HepG2 (cell line): ENCODE measurements at regions not wholly inside any gene's neighbourhood (a gene's known extent, or its start where the extent isn't known, plus 50 kb on each side); places are given as distances from the start of the nearest gene placed in this dataset.

ENCODE experiments used
- HNRNPK ChIP-seq: fragments of 200-400 bp; formaldehyde crosslinking; IDR thresholded peaks from 2 replicates; pipeline ENCODE4 v1.6.1; 2018; ENCODE audit warnings: low read length, low read depth, moderate library complexity, mild to moderate bottlenecking; ENCODE audit not compliant: poor library complexity, severe bottlenecking
- MTA1 ChIP-seq: sonication (generic); formaldehyde crosslinking; IDR thresholded peaks from 2 replicates; pipeline ENCODE4 v1.4.0; 2020; ENCODE audit warnings: missing genetic modification reagents, mild to moderate bottlenecking, borderline replicate concordance
- MTF1 ChIP-seq: sonication (generic); formaldehyde crosslinking; IDR thresholded peaks from 2 replicates; pipeline ENCODE4 v1.5.0; 2020; ENCODE audit warnings: missing genetic modification reagents
- NFKB2 ChIP-seq: sonication (generic); formaldehyde crosslinking; IDR thresholded peaks from 2 replicates; pipeline ENCODE4 v1.4.0; 2020; ENCODE audit warnings: missing genetic modification reagents, borderline replicate concordance
- NFYB ChIP-seq: sonication (generic); formaldehyde crosslinking; IDR thresholded peaks from 2 replicates; pipeline ENCODE4 v1.4.0; 2020; ENCODE audit warnings: missing genetic modification reagents
- PHB2 ChIP-seq: fragments of 450-650 bp; IDR thresholded peaks from 2 replicates; pipeline ENCODE4 v1.6.1; 2018; ENCODE audit not compliant: partially characterized antibody
- YY1 ChIP-seq: IDR thresholded peaks from 2 replicates; pipeline ENCODE4 v1.6.1; 2011; ENCODE audit warnings: low read length, low read depth, moderate library complexity, mild to moderate bottlenecking; ENCODE audit not compliant: insufficient read depth, insufficient replicate concordance
- ZFP62 ChIP-seq: sonication (generic); formaldehyde crosslinking; IDR thresholded peaks from 2 replicates; pipeline ENCODE4 v1.4.0; 2020; ENCODE audit warnings: missing genetic modification reagents
- ZKSCAN1 ChIP-seq: fragments of 150-350 bp; IDR thresholded peaks from 2 replicates; pipeline ENCODE4 v1.6.1; 2014; ENCODE audit warnings: low read length
- ZNF224 ChIP-seq: sonication (generic); formaldehyde crosslinking; IDR thresholded peaks from 2 replicates; pipeline ENCODE4 v1.5.0; 2020; ENCODE audit warnings: mild to moderate bottlenecking, missing genetic modification reagents
- ZNF3 ChIP-seq: IDR thresholded peaks from 2 replicates; pipeline ENCODE4 v1.7.0; 2017; ENCODE audit warnings: inconsistent platforms
- ZNF326 ChIP-seq: sonication (generic); formaldehyde crosslinking; IDR thresholded peaks from 2 replicates; pipeline ENCODE4 v1.4.0; 2020; ENCODE audit warnings: missing genetic modification reagents, borderline replicate concordance
- ZNF460 ChIP-seq: sonication (generic); formaldehyde crosslinking; IDR thresholded peaks from 2 replicates; pipeline ENCODE4 v1.5.1; 2020; ENCODE audit warnings: missing genetic modification reagents, mild to moderate bottlenecking, borderline replicate concordance
- ZNF496 ChIP-seq: sonication (generic); formaldehyde crosslinking; IDR thresholded peaks from 2 replicates; pipeline ENCODE4 v1.8.1; 2023; ENCODE audit warnings: mild to moderate bottlenecking, moderate library complexity, missing genetic modification reagents; ENCODE audit not compliant: insufficient replicate concordance
- ZNF672 ChIP-seq: sonication (generic); formaldehyde crosslinking; IDR thresholded peaks from 2 replicates; pipeline ENCODE4 v1.8.1; 2022; ENCODE audit warnings: missing genetic modification reagents
- ZSCAN20 ChIP-seq: sonication (generic); formaldehyde crosslinking; IDR thresholded peaks from 2 replicates; pipeline ENCODE4 v1.4.0; 2020; ENCODE audit warnings: missing genetic modification reagents, mild to moderate bottlenecking, borderline replicate concordance
- TF ChIP-seq, protein P1 (sequence below): sonication (generic); formaldehyde crosslinking; IDR thresholded peaks from 2 replicates; pipeline ENCODE4 v1.4.0; 2020; ENCODE audit warnings: mild to moderate bottlenecking, missing genetic modification reagents
- TF ChIP-seq, protein P2 (sequence below): sonication (generic); formaldehyde crosslinking; IDR thresholded peaks from 2 replicates; pipeline ENCODE4 v1.4.0; 2020; ENCODE audit warnings: missing genetic modification reagents, mild to moderate bottlenecking, borderline replicate concordance
- TF ChIP-seq, protein P3 (sequence below): sonication (generic); formaldehyde crosslinking; IDR thresholded peaks from 2 replicates; pipeline ENCODE4 v1.4.0; 2020; ENCODE audit warnings: missing genetic modification reagents
- TF ChIP-seq, protein P4 (sequence below): sonication (generic); formaldehyde crosslinking; IDR thresholded peaks from 2 replicates; pipeline ENCODE4 v1.4.0; 2020; ENCODE audit warnings: missing genetic modification reagents
- TF ChIP-seq, protein P5 (sequence below): sonication (generic); formaldehyde crosslinking; IDR thresholded peaks from 2 replicates; pipeline ENCODE4 v1.5.0; 2020; ENCODE audit warnings: missing genetic modification reagents

DNA sequence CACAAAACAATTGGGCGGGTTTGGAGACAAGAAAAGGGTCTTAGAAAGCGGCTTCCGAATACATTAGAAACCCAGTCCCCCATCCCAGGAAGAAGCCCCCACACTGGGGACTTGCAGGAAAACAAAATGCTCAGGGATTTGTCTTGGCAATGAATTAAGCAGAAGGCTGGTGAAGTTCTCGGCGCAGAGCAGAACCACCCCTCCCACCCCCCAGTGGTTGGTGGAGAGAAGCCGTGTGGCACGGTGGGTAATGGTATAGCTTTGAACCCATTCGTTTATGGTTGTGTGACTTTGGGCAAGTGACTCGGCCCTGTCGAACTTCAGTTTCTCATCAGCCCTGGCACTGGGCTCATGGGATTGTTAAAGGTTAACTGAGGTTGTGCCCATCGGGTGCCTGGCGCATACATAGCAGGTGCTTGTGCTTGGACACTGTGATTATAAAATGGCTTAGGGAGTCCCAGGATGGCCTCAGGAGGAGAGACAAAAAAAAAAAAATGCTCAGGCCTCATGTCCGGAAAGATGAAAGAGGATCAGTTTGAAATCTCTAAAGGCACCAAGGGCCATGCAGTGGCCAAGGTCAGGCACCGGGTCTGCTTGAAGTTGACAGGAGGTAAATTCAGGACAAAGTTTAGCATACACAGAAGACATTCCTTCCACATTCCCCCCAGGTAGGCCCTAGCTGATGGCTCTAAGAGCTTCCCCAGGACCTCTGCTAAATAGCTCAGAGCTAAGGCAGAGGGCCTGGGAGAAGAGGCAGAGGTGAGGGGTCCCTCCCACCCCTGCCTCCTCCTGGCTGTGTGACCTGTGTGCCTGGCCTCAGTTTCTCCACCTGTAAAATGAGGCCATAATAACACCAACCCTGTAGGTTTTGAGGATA is 120.1 kb upstream of the PTPN1 start (continued):
- TF ChIP-seq ZFP62 (no peak), ZNF224 (CRISPR knock-in tag) (peak; percentile 72; the same call in 1 of the 2 replicates), MTA1 (CRISPR knock-in tag) (peak; percentile 17; the same call in 1 of the 2 replicates), NFKB2 (CRISPR knock-in tag) (no peak), YY1 (peak; percentile 56), PHB2 (no peak), NFYB (CRISPR knock-in tag) (no peak; the same call in 1 of the 2 replicates), ZNF460 (CRISPR knock-in tag) (no peak; the same call in 1 of the 2 replicates), HNRNPK (no peak), ZNF496 (no peak), ZNF672 (CRISPR knock-in tag) (no peak), ZSCAN20 (no peak; the same call in 1 of the 2 replicates), ZNF3 (no peak; the same call in 1 of the 2 replicates), ZNF326 (CRISPR knock-in tag) (no peak), ZKSCAN1 (0 out of 2 replicates have a peak, but pooled peaks have one; percentile 17), MTF1 (peak; percentile 18; the same call in 1 of the 2 replicates)
- TF ChIP-seq, protein P1, sequence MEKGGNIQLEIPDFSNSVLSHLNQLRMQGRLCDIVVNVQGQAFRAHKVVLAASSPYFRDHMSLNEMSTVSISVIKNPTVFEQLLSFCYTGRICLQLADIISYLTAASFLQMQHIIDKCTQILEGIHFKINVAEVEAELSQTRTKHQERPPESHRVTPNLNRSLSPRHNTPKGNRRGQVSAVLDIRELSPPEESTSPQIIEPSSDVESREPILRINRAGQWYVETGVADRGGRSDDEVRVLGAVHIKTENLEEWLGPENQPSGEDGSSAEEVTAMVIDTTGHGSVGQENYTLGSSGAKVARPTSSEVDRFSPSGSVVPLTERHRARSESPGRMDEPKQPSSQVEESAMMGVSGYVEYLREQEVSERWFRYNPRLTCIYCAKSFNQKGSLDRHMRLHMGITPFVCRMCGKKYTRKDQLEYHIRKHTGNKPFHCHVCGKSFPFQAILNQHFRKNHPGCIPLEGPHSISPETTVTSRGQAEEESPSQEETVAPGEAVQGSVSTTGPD (CRISPR knock-in tag): peak; percentile 91
- TF ChIP-seq, protein P2, sequence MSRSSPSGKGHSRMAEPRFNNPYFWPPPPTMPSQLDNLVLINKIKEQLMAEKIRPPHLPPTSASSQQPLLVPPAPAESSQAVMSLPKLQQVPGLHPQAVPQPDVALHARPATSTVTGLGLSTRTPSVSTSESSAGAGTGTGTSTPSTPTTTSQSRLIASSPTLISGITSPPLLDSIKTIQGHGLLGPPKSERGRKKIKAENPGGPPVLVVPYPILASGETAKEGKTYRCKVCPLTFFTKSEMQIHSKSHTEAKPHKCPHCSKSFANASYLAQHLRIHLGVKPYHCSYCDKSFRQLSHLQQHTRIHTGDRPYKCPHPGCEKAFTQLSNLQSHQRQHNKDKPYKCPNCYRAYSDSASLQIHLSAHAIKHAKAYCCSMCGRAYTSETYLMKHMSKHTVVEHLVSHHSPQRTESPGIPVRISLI (CRISPR knock-in tag): peak; percentile 100
- TF ChIP-seq, protein P3, sequence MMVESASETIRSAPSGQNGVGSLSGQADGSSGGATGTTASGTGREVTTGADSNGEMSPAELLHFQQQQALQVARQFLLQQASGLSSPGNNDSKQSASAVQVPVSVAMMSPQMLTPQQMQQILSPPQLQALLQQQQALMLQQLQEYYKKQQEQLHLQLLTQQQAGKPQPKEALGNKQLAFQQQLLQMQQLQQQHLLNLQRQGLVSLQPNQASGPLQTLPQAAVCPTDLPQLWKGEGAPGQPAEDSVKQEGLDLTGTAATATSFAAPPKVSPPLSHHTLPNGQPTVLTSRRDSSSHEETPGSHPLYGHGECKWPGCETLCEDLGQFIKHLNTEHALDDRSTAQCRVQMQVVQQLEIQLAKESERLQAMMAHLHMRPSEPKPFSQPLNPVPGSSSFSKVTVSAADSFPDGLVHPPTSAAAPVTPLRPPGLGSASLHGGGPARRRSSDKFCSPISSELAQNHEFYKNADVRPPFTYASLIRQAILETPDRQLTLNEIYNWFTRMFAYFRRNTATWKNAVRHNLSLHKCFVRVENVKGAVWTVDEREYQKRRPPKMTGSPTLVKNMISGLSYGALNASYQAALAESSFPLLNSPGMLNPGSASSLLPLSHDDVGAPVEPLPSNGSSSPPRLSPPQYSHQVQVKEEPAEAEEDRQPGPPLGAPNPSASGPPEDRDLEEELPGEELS (CRISPR knock-in tag): peak; percentile 97
- TF ChIP-seq, protein P4, sequence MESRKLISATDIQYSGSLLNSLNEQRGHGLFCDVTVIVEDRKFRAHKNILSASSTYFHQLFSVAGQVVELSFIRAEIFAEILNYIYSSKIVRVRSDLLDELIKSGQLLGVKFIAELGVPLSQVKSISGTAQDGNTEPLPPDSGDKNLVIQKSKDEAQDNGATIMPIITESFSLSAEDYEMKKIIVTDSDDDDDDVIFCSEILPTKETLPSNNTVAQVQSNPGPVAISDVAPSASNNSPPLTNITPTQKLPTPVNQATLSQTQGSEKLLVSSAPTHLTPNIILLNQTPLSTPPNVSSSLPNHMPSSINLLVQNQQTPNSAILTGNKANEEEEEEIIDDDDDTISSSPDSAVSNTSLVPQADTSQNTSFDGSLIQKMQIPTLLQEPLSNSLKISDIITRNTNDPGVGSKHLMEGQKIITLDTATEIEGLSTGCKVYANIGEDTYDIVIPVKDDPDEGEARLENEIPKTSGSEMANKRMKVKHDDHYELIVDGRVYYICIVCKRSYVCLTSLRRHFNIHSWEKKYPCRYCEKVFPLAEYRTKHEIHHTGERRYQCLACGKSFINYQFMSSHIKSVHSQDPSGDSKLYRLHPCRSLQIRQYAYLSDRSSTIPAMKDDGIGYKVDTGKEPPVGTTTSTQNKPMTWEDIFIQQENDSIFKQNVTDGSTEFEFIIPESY: peak; percentile 62; the same call in 1 of the 2 replicates
- TF ChIP-seq, protein P5, sequence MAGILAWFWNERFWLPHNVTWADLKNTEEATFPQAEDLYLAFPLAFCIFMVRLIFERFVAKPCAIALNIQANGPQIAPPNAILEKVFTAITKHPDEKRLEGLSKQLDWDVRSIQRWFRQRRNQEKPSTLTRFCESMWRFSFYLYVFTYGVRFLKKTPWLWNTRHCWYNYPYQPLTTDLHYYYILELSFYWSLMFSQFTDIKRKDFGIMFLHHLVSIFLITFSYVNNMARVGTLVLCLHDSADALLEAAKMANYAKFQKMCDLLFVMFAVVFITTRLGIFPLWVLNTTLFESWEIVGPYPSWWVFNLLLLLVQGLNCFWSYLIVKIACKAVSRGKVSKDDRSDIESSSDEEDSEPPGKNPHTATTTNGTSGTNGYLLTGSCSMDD (CRISPR knock-in tag): no peak
